Mesendoderm (in vitro differentiated cells): ENCODE measurements at regions not wholly inside any gene's neighbourhood (a gene's known extent, or its start where the extent isn't known, plus 50 kb on each side); places are given as distances from the start of the nearest gene placed in this dataset.
"Not testable (repeated sequence)": the region's sequence is repeated elsewhere in the genome, so short reads cannot be mapped to it uniquely, and the experiment has no call there.

Source experiments
- DNase-seq: peaks from one replicate; pipeline ENCODE4 v3.0.0; 2013
- H2AK5ac ChIP-seq: 2 replicates; pipeline ENCODE4 v1.6.1; 2013; ENCODE audit warnings: low read length, inconsistent platforms
- H2BK120ac ChIP-seq: 2 replicates; pipeline ENCODE4 v1.6.1; 2013; ENCODE audit warnings: low read depth, mild to moderate bottlenecking, low read length, moderate library complexity, mixed read lengths
- H2BK15ac ChIP-seq: replicated peaks from 2 replicates; pipeline ENCODE4 v1.6.1; 2013; ENCODE audit warnings: low read depth, mild to moderate bottlenecking, moderate library complexity
- H2BK5ac ChIP-seq: 2 replicates; pipeline ENCODE4 v1.6.1; 2013; ENCODE audit warnings: low read length, inconsistent platforms
- H3K18ac ChIP-seq: 2 replicates; pipeline ENCODE4 v1.6.1; 2013; ENCODE audit warnings: mild to moderate bottlenecking, low read length, mixed read lengths
- H3K23ac ChIP-seq: one replicate; pipeline ENCODE4 v1.6.1; 2013; ENCODE audit warnings: low read length
- H3K27ac ChIP-seq: 2 replicates; pipeline ENCODE4 v1.5.1; 2013; ENCODE audit warnings: low read depth, mild to moderate bottlenecking, inconsistent platforms, low read length, moderate library complexity
- H3K27me3 ChIP-seq: 2 replicates; pipeline ENCODE4 v1.6.1; 2013; ENCODE audit warnings: low read length, control low read depth, mild to moderate bottlenecking, inconsistent platforms; ENCODE audit not compliant: insufficient read depth, poor library complexity
- H3K36me3 ChIP-seq: 2 replicates; pipeline ENCODE4 v1.6.1; 2013; ENCODE audit warnings: low read length, inconsistent platforms; ENCODE audit not compliant: control insufficient read depth, insufficient read depth
- H3K4ac ChIP-seq: one replicate; pipeline ENCODE4 v1.6.1; 2013; ENCODE audit warnings: low read depth, mild to moderate bottlenecking, low read length, moderate library complexity
- H3K4me1 ChIP-seq: 2 replicates; pipeline ENCODE4 v1.6.1; 2013; ENCODE audit warnings: low read depth, low read length, inconsistent platforms; ENCODE audit not compliant: control insufficient read depth
- H3K4me2 ChIP-seq: 2 replicates; pipeline ENCODE4 v1.6.1; 2013; ENCODE audit warnings: low read length
- H3K4me3 ChIP-seq: 2 replicates; pipeline ENCODE4 v1.5.1; 2013; ENCODE audit warnings: mild to moderate bottlenecking, low read length
- H3K56ac ChIP-seq: one replicate; pipeline ENCODE4 v1.6.1; 2013; ENCODE audit warnings: low read length
- H3K79me1 ChIP-seq: 2 replicates; pipeline ENCODE4 v1.6.1; 2013; ENCODE audit warnings: low read length, inconsistent platforms
- H3K79me2 ChIP-seq: 2 replicates; pipeline ENCODE4 v1.6.1; 2013; ENCODE audit warnings: mild to moderate bottlenecking, low read length; ENCODE audit not compliant: control insufficient read depth, insufficient read depth
- H3K9ac ChIP-seq: 2 replicates; pipeline ENCODE4 v1.6.1; 2013; ENCODE audit warnings: low read length, inconsistent platforms
- H4K5ac ChIP-seq: one replicate; pipeline ENCODE4 v1.6.1; 2013; ENCODE audit warnings: low read length
- H4K8ac ChIP-seq: one replicate; pipeline ENCODE4 v1.6.1; 2013; ENCODE audit warnings: low read depth, mild to moderate bottlenecking, control low read depth, low read length, moderate library complexity
- WGBS: extraction: QIAGEN DNeasy Blood & Tissue Kit; methylation state at CpG from one replicate; pipeline ENCODE4 v1.1.7; 2013; ENCODE audit warnings: low lambda C conversion rate, missing lambda C conversion rate; ENCODE audit not compliant: insufficient coverage; ENCODE audit errors: extremely low coverage; 5-methylcytosine and 5-hydroxymethylcytosine counted together

DNA sequence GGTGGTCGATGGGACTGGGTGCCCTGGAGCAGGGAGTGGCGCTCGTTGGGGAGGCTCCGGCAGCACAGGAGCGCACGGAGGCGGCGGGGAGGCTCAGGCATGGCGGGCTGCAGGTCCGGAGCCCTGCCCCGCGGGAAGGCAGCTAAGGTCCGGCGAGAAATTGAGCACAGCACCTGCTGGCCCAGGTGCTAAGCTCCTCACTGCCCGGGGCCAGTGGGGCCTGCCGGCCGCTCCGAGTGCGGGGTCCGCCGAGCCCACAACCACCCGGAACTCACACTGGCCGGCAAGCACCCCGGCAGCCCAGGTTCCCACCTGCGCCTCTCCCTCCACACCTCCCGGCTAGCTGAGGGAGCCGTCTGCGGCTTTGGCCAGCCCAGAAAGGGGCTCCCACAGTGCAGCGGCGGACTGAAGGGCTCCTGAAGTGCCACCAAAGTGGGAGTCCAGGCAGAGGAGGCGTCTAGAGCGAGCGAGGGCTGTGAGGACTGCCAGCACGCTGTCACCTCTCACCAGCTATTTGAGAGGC, 88.8 kb upstream of the EEF2KMT start:
- H2BK120ac ChIP-seq = no peak overlapping the region
- H3K79me1 ChIP-seq = no peaks in the 10 kb centered on the region
- no peak overlapping the region for H3K9ac ChIP-seq
- no peaks in the 10 kb centered on the region for H3K79me2 ChIP-seq
- no CpG with 5 or more reads among the region's 34 CpGs for WGBS
- no peak overlapping the region for H2AK5ac ChIP-seq
- H2BK15ac ChIP-seq = no peak overlapping the region
- H4K5ac ChIP-seq = no peak overlapping the region
- H4K8ac ChIP-seq = no peak overlapping the region
- H3K27me3 ChIP-seq = no peaks in the 10 kb centered on the region
- no peak overlapping the region for H3K23ac ChIP-seq
- H3K18ac ChIP-seq = no peak overlapping the region
- no peak overlapping the region for H3K56ac ChIP-seq
- H3K4me3 ChIP-seq = no peak overlapping the region
- H3K4me2 ChIP-seq = no peak overlapping the region
- no peaks in the 10 kb centered on the region for H3K36me3 ChIP-seq
- no peak overlapping the region for H3K4ac ChIP-seq
- peaks cover 5% of the 10 kb centered on the region for H3K4me1 ChIP-seq
- H2BK5ac ChIP-seq = no peak overlapping the region
- H3K27ac ChIP-seq = no peak overlapping the region
- DNase-seq = no peak

DNA sequence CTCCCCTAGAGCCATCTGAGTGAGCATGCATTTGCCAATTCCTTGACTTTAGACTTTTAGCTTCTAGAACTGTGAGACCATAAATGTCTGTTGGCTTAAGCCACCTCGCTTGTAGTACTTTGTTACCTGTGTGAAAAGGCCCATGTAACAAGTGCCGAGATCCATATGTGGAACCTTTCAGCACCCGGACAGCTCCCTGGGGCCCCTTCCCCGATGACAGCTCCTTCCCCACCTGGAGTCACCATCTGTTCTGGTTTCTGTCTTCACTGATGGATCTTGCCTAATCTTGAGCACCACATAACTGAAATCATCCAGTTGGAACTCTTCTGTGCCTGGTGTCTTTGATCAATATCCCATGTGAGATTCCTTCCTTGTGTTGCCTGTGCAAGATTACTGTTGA, 78.9 kb upstream of the EEF2KMT start:
- WGBS = no CpG with 5 or more reads among the region's 4 CpGs
- no peak overlapping the region for H3K4ac ChIP-seq

DNA sequence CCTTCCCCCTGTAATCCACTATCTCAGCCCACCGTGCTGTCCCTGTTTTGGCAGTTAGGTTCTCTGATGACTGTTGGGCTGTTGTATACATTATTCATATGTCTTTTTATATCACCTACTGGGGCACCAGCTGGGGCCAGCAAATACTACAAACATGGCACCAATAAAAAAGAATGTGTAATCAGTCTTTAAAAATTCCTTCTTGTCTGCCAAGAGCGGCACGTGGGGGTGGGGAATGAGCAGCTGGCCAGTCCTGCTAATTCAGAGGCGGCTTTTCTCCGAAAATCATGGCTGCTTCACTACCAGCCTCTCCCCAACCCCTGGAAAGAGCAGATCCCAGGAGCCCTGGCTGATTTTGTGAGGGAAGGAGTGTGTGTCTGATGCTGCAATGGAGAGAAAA, 77.7 kb upstream of the EEF2KMT start:
- Histone ChIP-seq H3K4ac (no peak overlapping the region), H3K79me1 (no peaks in the 10 kb centered on the region), H3K79me2 (no peaks in the 10 kb centered on the region), H3K4me1 (no peaks in the 10 kb centered on the region), H4K8ac (no peak overlapping the region), H3K4me3 (no peak overlapping the region), H3K56ac (no peak overlapping the region), H3K9ac (no peak overlapping the region), H2BK120ac (no peak overlapping the region), H2BK5ac (no peak overlapping the region), H3K27ac (no peak overlapping the region), H3K18ac (no peak overlapping the region), H2AK5ac (no peak overlapping the region), H4K5ac (no peak overlapping the region), H3K36me3 (no peaks in the 10 kb centered on the region), H2BK15ac (no peak overlapping the region), H3K23ac (no peak overlapping the region), H3K4me2 (no peak overlapping the region), H3K27me3 (no peaks in the 10 kb centered on the region)
- WGBS = no CpG with 5 or more reads among the region's 5 CpGs
- no peak for DNase-seq

More for the DNA sequence above, 78.9 kb upstream of the EEF2KMT start:
- Histone ChIP-seq H2BK5ac (no peak overlapping the region), H3K36me3 (no peaks in the 10 kb centered on the region), H3K27ac (no peak overlapping the region), H2AK5ac (no peak overlapping the region), H3K4me1 (no peaks in the 10 kb centered on the region), H3K79me1 (no peaks in the 10 kb centered on the region), H2BK15ac (no peak overlapping the region), H4K5ac (no peak overlapping the region), H2BK120ac (no peak overlapping the region), H3K56ac (no peak overlapping the region), H3K79me2 (no peaks in the 10 kb centered on the region), H3K23ac (no peak overlapping the region), H3K4me3 (no peak overlapping the region), H4K8ac (no peak overlapping the region), H3K4me2 (no peak overlapping the region), H3K18ac (no peak overlapping the region), H3K27me3 (no peaks in the 10 kb centered on the region), H3K9ac (no peak overlapping the region)
- DNase-seq = peak; percentile 41

DNA sequence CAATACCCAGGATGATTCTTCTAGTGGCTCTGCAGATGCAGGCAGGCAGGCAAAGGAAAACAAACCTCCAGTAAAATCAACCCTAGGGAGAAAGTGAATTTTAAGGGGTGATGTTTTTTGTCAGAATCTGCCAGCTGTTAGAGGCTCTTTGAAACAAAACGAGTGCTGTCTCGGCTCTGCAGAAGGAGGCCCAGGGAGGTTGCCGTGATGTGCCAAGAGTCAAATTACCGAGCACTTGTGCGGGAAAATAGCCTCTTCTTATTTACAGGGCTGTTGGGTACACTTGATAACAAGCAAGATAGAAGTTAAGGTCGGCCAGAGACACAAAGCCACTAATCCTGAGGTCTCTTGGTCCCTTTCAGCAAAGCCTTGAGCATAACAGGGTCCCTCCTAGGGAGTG, 68.9 kb upstream of the EEF2KMT start:
- Histone ChIP-seq H2BK5ac (no peak overlapping the region), H3K4ac (no peak overlapping the region), H3K79me2 (no peaks in the 10 kb centered on the region), H3K36me3 (no peaks in the 10 kb centered on the region), H3K27me3 (no peaks in the 10 kb centered on the region), H3K4me1 (no peaks in the 10 kb centered on the region), H3K9ac (no peak overlapping the region), H3K4me3 (no peak overlapping the region), H2BK120ac (no peak overlapping the region), H2AK5ac (no peak overlapping the region), H4K5ac (no peak overlapping the region), H3K27ac (no peak overlapping the region), H3K79me1 (no peaks in the 10 kb centered on the region), H3K4me2 (no peak overlapping the region), H3K56ac (no peak overlapping the region), H2BK15ac (no peak overlapping the region), H4K8ac (no peak overlapping the region), H3K23ac (no peak overlapping the region), H3K18ac (no peak overlapping the region)
- DNase-seq = no peak
- WGBS = no CpG with 5 or more reads among the region's 6 CpGs

DNA sequence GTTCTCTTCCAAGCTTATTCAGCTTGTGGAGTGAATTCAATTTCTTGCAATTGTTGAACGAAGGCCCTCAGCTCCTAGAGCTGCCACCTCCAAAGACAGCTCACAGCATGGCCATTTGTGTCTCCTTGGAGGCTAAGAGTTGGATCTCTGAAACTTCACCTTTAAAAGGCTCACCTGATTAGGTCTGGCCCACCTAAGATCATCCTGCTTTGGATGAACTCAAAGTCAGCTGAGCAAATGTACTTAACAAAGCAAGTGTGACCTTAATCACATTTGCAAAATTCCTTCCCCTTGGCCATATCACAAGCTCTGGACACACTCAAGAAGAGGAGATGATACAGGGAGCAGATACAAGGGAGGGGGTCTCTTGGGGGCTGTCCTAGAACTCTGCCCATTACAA, 67.8 kb upstream of the EEF2KMT start:
- not testable (repeated sequence) for H3K36me3 ChIP-seq, H3K18ac ChIP-seq, H3K4me2 ChIP-seq, H4K5ac ChIP-seq, H3K4me3 ChIP-seq, H2BK15ac ChIP-seq, H2AK5ac ChIP-seq, H2BK120ac ChIP-seq, H3K79me1 ChIP-seq, H3K27ac ChIP-seq, H4K8ac ChIP-seq, H3K4me1 ChIP-seq, H3K4ac ChIP-seq, H3K9ac ChIP-seq, H3K79me2 ChIP-seq, H3K56ac ChIP-seq, H3K23ac ChIP-seq, H2BK5ac ChIP-seq, H3K27me3 ChIP-seq, DNase-seq
- WGBS = no CpG with 5 or more reads among the region's 1 CpG

DNA sequence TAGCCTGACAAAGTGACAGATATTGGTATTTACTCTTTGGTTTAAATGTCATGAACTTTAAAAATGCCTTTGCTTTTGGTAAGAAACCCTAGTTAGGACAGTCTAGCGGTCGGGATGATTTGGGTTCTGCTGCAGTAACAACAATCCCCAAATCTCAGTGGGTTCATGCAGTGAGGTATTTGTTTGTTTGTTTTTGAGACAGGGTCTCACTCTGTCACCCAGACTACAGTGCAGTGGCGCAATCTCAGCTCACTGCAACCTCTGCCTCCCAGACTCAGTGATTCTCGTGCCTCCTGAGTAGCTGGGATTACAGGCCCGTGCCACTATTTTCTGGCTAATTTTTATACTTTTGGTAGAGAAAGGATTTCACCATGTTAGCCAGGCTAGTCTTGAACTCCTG, 65.2 kb upstream of the EEF2KMT start:
- H3K36me3 ChIP-seq, H3K9ac ChIP-seq, H3K4me2 ChIP-seq, H3K79me2 ChIP-seq, H3K23ac ChIP-seq, DNase-seq, H3K4ac ChIP-seq, H3K4me3 ChIP-seq, H3K79me1 ChIP-seq, H2BK5ac ChIP-seq, H4K8ac ChIP-seq, H2BK15ac ChIP-seq, H3K27me3 ChIP-seq, H3K27ac ChIP-seq, H3K18ac ChIP-seq, H3K56ac ChIP-seq, H4K5ac ChIP-seq, H2BK120ac ChIP-seq, H2AK5ac ChIP-seq, H3K4me1 ChIP-seq: not testable (repeated sequence)
- no CpG with 5 or more reads among the region's 5 CpGs for WGBS
